GM18507 (cell line): ENCODE measurements at regions not wholly inside any gene's neighbourhood (a gene's known extent, or its start where the extent isn't known, plus 50 kb on each side); places are given as distances from the start of the nearest gene placed in this dataset.

ENCODE experiments used
- DNase-seq: peaks from one replicate; pipeline ENCODE4 v3.0.0; 2011; ENCODE audit warnings: low read depth; ENCODE audit not compliant: insufficient read length; ENCODE audit errors: extremely low spot score
- FAIRE-seq: peaks from 2 replicates; lab custom pipeline; 2011; peaks lifted over from hg19 to GRCh38; lab: Jason Lieb, UNC

DNA sequence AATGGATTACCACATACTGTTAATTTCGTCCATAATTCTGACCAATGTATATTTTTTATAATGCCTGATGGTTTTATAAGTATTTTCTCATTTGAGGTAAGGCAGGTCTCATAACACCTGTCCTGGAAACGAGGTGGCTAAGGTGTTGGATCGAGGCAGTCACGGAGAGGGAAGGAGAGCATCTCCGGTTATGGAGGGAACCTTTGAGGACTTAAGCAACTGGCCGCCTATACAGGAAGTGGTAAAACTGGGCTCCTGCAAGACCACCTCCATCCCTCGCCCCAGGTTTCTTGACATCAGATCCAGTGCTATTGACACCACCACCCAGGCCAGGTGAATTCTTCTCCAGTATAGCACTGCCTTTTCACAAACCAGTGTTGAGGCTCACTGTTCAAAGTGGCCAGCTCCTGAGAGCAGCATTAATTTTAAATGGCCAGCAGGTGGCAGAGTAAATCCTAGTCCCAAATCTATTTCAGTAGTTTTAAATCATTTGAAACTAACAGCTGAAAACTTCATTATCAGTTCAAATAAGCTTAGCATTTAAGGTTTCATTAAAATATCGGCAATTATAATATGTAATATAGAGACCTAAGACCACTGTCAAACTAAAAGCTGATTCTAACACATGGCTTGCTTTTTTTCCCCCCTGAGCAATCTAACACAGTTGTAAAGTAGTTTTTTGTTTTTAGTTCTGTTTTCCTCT is 100.8 kb downstream of the PPM1A start:
- FAIRE-seq (peak; percentile 53), DNase-seq (peak; percentile 18)

DNA sequence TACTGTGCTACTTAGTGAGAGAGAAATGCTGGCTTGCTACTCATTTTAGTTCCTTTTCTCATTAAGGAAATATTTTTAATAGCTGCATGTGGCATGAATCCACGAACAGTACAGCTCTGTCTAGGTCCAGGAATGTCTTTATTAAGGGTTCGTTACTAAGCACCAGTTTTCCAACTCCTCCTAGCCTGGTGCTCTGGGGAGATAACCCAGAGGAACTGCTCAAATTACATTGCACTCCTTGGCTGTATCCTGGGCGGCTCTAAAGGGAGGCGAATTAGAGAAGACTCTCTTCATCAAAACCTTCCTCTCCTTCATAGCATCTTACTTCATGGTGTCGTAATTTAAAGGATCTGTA is 101.3 kb downstream of the PPM1A start:
- no peak for DNase-seq
- no peak for FAIRE-seq

DNA sequence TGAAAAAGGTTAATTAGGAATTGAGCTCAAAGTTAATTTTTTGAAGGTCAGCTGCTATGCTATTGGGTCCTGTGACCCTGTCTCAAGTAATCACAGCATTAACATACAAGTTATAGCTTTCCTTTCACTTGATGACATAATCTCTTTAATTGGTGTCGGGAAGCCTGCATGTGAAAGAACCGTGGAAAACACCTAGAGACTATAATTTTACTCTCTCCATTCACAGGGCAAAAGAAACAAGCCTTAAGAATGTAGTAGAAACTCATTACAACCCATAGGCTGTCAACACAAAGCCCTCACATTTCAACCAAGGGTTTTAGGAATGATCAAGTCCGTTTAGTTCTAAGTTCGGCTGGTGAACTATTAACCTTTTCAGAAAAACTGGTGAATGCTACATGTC is 104.4 kb downstream of the PPM1A start:
- no peak for FAIRE-seq

DNA sequence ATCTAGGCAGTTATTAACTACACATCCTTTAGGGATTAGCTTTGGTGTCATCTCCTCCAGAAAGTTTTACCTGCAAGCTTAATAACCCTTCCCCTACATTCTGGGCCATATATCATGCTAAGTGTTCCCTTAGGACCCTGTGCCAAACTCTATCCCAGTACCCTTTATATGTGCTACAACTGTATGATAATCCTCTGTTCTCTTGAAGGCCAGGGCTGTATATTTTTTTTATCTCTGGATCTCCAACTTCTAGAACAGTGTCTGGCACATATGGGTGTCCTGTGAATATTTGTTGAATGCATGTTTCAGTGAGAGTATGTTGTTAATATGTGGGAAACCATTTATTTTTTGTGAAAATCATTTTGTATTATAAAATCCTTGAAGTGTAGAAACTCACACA is 106.7 kb downstream of the PPM1A start:
- FAIRE-seq: no peak

More for the DNA sequence above, 104.4 kb downstream of the PPM1A start:
- DNase-seq: no peak

DNA sequence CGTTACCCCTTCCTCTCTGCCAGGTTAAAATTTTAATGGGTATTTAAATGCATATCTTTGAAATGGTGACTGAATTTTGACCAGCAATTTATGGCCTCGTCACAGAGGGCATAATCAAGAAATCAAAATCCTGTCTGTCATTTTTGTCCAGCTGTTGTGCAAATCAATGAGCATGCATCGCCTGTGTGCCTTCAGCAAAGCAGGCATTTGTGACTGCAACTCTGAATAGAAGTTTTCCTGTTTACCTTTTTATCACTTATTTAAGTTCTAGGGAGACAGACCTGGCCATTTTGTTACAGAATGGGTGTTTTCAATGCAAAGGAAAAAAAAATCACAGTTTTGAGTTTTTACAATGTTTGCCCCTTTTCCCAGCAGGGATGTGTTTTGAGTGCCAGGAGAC is 107.4 kb downstream of the PPM1A start:
- FAIRE-seq (no peak), DNase-seq (no peak)

More for the DNA sequence above, 106.7 kb downstream of the PPM1A start:
- no peak for DNase-seq

DNA sequence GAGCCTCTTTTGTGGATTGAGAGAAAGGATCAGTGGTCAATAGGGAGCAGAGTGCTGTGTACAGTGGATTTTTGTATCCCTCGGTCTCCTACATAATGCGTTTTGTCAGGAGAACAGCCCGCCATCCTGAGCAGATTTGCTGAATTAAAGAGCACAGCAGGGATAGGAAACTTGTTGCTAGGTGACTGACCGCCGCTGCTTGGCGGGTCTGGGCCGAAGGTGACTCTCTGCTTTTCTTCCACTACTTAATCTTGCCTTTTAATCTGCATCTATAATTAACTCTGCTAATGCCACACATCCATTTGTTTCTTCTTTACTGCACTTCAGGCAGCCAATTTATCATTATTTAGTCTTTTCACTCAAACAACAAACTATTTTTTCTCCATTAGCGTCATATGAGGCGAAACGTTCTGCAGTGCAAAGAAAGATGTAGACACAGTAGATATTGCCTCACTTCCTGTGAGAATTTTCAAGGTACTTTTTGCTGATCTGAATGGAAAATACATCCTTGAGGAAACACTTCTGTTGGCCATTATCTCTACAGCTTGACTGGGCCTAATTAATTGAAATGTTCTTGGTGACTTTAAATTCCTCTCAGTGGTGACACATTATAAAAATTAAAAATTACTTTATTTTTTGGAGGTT is 108.0 kb downstream of the PPM1A start:
- no peak for FAIRE-seq
- DNase-seq: no peak

DNA sequence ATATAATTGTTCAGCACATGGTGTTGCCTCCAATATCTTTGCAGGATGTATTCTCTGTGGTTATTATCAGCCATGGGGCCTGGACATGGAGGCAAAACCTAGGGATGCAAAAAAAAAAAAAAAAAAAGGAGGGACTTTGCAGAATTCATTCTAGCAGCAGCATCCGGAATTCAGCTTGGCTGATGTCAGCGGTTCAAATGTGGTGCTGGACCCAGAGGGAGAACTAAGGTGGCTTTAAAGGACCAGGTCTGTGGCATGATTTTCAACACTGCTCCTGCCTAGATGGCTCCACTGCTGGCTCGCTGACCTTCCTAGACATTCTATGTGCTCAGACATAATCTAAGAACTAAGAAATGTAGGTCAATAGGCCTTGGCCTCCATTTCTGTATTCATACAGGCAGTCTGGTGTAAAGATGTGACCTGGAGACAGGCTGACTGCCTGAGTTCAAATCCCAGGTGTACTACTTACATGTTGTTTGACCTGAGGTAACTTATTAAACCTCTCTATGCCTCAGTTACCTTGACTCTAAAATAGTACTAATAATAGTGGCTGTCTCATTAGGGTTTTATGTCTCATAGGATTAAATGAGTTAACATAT is 108.6 kb downstream of the PPM1A start:
- no peak for FAIRE-seq
- DNase-seq: no peak

DNA sequence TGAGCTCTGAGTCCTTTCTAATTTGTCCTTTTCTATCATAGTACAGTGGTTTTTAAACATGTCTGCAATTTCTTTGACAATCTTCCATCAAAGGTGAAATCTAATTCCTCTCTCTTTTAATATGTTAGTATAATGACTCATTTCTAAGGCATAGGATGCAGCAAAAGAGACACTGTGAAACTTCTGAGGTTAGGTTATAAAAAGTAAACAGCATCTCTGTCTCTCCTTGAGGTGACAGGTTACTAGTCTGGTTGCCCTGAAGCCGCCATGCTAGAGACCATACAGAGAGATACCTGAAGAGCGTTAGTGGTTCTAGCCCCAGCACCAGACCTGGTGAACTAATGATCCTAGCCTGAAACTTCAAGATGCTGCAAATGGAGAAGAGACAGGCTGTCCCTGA is 114.3 kb downstream of the PPM1A start:
- DNase-seq: no peak
- FAIRE-seq: no peak

DNA sequence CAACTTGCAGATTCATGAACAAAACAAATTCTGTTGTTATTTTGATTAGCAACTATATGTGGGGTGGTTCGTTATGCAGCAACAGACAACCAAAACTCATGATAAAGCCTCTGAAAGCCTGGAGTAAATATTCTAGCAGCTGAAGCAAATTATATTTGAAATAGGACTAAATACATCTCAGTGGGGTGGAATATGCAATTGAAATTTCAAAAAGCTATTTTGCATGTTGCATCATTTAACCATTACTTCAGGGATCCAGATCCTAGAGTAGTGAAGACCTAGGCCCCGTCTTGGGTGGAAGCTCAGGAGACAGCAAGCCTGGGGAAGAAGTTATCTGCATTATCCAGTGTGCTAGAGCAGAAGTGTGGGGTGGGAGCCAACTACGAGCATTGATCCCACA is 114.7 kb downstream of the PPM1A start:
- FAIRE-seq (no peak), DNase-seq (no peak)

DNA sequence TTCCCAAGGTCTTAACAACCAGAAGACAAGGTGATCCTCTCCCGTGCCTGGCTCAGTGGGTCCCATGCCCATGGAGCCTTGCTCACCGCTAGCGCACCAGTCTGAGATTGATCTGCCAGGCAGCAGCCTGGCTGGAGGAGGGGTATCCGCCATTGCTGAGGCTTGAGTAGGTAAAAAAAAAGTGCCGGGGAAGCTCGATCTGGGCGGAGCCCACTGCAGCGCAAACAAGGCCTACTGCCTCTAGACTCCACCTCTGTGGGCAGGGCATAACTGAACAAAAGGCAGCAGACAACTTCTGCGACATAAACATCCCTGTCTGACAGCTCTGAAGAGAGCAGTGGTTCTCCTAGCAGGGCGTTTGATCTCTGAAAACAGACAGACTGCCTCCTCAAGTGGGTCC is 104.0 kb downstream of the C14orf39 start:
- FAIRE-seq (no peak), DNase-seq (no peak)
